Lower leg skin (tissue), 3 donors: ENCODE measurements at regions not wholly inside any gene's neighbourhood (a gene's known extent, or its start where the extent isn't known, plus 50 kb on each side); places are given as distances from the start of the nearest gene placed in this dataset.

Source experiments
- CTCF ChIP-seq, 3 donors: fragments of 450-650 bp; IDR thresholded peaks; one replicate each; pipeline ENCODE4 v1.5.1; 2016; ENCODE audit warnings: antibody characterized with exemption in 3 of 3, mild to moderate bottlenecking in 3 of 3, moderate library complexity in 2 of 3
- POLR2A ChIP-seq, 2 donors: fragments of 450-650 bp; IDR thresholded peaks; one replicate each; pipeline ENCODE4 v1.6.1; 2016 to 2017; ENCODE audit warnings: antibody characterized with exemption in 2 of 2, mild to moderate bottlenecking in 1 of 2, moderate library complexity in 1 of 2

GRCh38 chr9:87140605-87141109, 193.4 kb upstream of the GAS1 start:
- TF ChIP-seq CTCF (IDR thresholded peaks at IDR 0.05) (no peak), POLR2A (IDR thresholded peaks at IDR 0.05) (no peak)
